B cell (primary cell): ENCODE measurements at regions not wholly inside any gene's neighbourhood (a gene's known extent, or its start where the extent isn't known, plus 50 kb on each side); places are given as distances from the start of the nearest gene placed in this dataset.

Experiments used
- EZH2 ChIP-seq: IDR thresholded peaks from 2 replicates; pipeline ENCODE4 v1.6.1; 2012; ENCODE audit warnings: borderline replicate concordance, low read depth, mild to moderate bottlenecking, moderate library complexity, low read length; ENCODE audit not compliant: insufficient read depth, poor library complexity, severe bottlenecking
- TF ChIP-seq, protein P1 (sequence below): fragments of 200-600 bp; IDR thresholded peaks from one replicate; pipeline ENCODE4 v1.8.0; 2022; ENCODE audit warnings: antibody characterized with exemption, mild to moderate bottlenecking

DNA sequence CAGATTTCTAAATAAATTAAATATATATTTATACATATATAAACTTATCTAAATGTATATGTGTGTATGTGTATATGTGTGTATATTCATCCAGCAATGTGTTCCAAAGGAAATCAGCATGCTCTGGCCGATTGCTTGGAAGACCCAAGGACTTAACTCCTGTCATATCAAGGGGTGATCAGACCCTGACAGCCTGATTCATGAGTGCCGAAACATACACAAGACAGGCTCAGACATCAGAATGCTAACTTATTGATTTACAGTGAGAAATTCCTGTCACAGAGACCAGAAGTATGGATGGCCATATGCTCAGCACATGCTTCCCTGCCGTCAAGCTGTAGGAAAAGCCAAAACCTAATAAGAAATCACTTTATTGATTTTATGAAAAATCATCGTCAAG is 545.1 kb upstream of the NR5A2 start:
- TF ChIP-seq, protein P1, sequence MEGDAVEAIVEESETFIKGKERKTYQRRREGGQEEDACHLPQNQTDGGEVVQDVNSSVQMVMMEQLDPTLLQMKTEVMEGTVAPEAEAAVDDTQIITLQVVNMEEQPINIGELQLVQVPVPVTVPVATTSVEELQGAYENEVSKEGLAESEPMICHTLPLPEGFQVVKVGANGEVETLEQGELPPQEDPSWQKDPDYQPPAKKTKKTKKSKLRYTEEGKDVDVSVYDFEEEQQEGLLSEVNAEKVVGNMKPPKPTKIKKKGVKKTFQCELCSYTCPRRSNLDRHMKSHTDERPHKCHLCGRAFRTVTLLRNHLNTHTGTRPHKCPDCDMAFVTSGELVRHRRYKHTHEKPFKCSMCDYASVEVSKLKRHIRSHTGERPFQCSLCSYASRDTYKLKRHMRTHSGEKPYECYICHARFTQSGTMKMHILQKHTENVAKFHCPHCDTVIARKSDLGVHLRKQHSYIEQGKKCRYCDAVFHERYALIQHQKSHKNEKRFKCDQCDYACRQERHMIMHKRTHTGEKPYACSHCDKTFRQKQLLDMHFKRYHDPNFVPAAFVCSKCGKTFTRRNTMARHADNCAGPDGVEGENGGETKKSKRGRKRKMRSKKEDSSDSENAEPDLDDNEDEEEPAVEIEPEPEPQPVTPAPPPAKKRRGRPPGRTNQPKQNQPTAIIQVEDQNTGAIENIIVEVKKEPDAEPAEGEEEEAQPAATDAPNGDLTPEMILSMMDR = no peak
- TF ChIP-seq EZH2 = no peak
